ENCODE measurements at regions not wholly inside any gene's neighbourhood (a gene's known extent, or its start where the extent isn't known, plus 50 kb on each side); places are given as distances from the start of the nearest gene placed in this dataset.
"Not testable (repeated sequence)": the region's sequence is repeated elsewhere in the genome, so short reads cannot be mapped to it uniquely, and the experiment has no call there.

GRCh38 chr5:174510782-174511453, 213.5 kb upstream of the MSX2 start:
- TF ChIP-seq, protein P1, sequence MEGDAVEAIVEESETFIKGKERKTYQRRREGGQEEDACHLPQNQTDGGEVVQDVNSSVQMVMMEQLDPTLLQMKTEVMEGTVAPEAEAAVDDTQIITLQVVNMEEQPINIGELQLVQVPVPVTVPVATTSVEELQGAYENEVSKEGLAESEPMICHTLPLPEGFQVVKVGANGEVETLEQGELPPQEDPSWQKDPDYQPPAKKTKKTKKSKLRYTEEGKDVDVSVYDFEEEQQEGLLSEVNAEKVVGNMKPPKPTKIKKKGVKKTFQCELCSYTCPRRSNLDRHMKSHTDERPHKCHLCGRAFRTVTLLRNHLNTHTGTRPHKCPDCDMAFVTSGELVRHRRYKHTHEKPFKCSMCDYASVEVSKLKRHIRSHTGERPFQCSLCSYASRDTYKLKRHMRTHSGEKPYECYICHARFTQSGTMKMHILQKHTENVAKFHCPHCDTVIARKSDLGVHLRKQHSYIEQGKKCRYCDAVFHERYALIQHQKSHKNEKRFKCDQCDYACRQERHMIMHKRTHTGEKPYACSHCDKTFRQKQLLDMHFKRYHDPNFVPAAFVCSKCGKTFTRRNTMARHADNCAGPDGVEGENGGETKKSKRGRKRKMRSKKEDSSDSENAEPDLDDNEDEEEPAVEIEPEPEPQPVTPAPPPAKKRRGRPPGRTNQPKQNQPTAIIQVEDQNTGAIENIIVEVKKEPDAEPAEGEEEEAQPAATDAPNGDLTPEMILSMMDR (conservative IDR thresholded peaks at IDR 0.05; ENCODE audit: low read length), result not testable (repeated sequence)
- not testable (repeated sequence) for TF ChIP-seq EZH2phosphoT487 (IDR thresholded peaks at IDR 0.05; ENCODE audit: borderline replicate concordance)

All from Loucy (cell line).